Parathyroid adenoma (tissue), 2 donors: ENCODE measurements at regions not wholly inside any gene's neighbourhood (a gene's known extent, or its start where the extent isn't known, plus 50 kb on each side); places are given as distances from the start of the nearest gene placed in this dataset.
A peak's percentile ranks its signal among the peaks of the same experiment; 100 is the strongest.
"Not testable (repeated sequence)": the region's sequence is repeated elsewhere in the genome, so short reads cannot be mapped to it uniquely, and the experiment has no call there.

Experiments used
- H2AFZ ChIP-seq: fragments of 300-600 bp; sonication (generic); one replicate; pipeline ENCODE4 v1.7.0; 2017; ENCODE audit warnings: antibody characterized with exemption, mild to moderate bottlenecking
- H3K27ac ChIP-seq: fragments of 300-600 bp; sonication (generic); one replicate; pipeline ENCODE4 v1.7.0; 2017
- H3K27me3 ChIP-seq: fragments of 300-600 bp; sonication (generic); one replicate; pipeline ENCODE4 v1.7.0; 2017; ENCODE audit warnings: low read length; ENCODE audit not compliant: control insufficient read depth, insufficient read depth
- H3K36me3 ChIP-seq: fragments of 300-600 bp; sonication (generic); one replicate; pipeline ENCODE4 v1.7.0; 2017; ENCODE audit warnings: low read length; ENCODE audit not compliant: control insufficient read depth, insufficient read depth
- H3K4me1 ChIP-seq: fragments of 300-600 bp; sonication (generic); one replicate; pipeline ENCODE4 v1.7.0; 2017; ENCODE audit warnings: control low read depth
- H3K4me2 ChIP-seq: fragments of 300-600 bp; sonication (generic); one replicate; pipeline ENCODE4 v1.7.0; 2017; ENCODE audit warnings: low read length
- H3K4me3 ChIP-seq: fragments of 300-600 bp; sonication (generic); one replicate; pipeline ENCODE4 v1.7.0; 2017; ENCODE audit warnings: low read depth, low read length
- H3K79me2 ChIP-seq: fragments of 300-600 bp; sonication (generic); one replicate; pipeline ENCODE4 v1.7.0; 2017; ENCODE audit warnings: control low read depth
- H3K9ac ChIP-seq: fragments of 300-600 bp; sonication (generic); one replicate; pipeline ENCODE4 v1.7.0; 2017; ENCODE audit warnings: mild to moderate bottlenecking
- H3K9me3 ChIP-seq: fragments of 300-600 bp; sonication (generic); one replicate; pipeline ENCODE4 v1.7.0; 2017; ENCODE audit warnings: low read length; ENCODE audit not compliant: control insufficient read depth
- TF ChIP-seq, protein P1 (sequence below): fragments of 300-600 bp; sonication (generic); IDR thresholded peaks from one replicate; pipeline ENCODE4 v1.7.0; 2017; ENCODE audit warnings: antibody characterized with exemption, mild to moderate bottlenecking
- donor health status: primary hyperparathyroidism.

DNA sequence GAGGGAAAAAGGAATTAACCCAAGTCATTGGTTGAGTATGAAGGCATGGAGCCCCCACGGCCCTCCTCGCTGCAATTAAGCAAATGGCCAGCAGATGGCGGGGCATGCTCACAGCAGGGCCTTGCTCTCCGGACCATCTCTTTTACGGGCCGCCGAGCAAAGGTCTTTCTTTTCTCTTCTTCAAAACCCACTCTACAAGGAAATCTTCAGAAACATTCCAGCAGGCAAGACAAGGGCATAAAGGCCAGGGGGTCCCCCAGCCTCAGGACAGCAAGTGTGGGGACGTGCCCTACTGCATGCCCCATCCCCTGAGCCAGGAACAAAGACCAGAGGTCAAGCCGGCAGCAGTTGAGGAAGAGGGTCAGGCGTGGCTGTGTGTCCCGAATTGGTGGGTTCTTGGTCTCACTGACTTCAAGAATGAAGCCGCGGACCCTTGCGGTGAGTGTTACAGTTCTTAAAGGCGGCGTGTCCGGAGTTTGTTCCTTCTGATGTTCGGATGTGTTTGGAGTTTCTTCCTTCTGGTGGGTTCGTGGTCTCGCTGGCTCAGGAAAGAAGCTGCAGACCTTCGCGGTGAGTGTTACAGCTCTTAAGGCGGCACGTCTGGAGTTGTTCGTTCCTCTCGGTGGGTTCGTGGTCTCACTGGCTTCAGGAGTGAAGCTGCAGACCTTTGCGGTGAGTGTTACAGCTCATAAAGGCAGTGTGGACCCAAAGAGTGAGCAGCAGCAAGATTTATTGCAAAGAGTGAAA is 59.6 kb upstream of the TOP1 start:
- H3K4me3 ChIP-seq, H3K9ac ChIP-seq, H3K36me3 ChIP-seq, H3K27ac ChIP-seq, H3K4me1 ChIP-seq, H3K9me3 ChIP-seq, H3K27me3 ChIP-seq, H3K79me2 ChIP-seq: not testable (repeated sequence)
- H3K4me2 ChIP-seq: peak overlapping the region; percentile 69
- TF ChIP-seq, protein P1, sequence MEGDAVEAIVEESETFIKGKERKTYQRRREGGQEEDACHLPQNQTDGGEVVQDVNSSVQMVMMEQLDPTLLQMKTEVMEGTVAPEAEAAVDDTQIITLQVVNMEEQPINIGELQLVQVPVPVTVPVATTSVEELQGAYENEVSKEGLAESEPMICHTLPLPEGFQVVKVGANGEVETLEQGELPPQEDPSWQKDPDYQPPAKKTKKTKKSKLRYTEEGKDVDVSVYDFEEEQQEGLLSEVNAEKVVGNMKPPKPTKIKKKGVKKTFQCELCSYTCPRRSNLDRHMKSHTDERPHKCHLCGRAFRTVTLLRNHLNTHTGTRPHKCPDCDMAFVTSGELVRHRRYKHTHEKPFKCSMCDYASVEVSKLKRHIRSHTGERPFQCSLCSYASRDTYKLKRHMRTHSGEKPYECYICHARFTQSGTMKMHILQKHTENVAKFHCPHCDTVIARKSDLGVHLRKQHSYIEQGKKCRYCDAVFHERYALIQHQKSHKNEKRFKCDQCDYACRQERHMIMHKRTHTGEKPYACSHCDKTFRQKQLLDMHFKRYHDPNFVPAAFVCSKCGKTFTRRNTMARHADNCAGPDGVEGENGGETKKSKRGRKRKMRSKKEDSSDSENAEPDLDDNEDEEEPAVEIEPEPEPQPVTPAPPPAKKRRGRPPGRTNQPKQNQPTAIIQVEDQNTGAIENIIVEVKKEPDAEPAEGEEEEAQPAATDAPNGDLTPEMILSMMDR: peak; percentile 99
- peak overlapping the region; percentile 94 for H2AFZ ChIP-seq

GRCh38 chr20:40970218-40970617 is 58.4 kb upstream of the TOP1 start:
- Histone ChIP-seq H3K36me3 (no peaks in the 10 kb centered on the region), H3K79me2 (no peaks in the 10 kb centered on the region), H3K9me3 (no peaks in the 10 kb centered on the region), H3K27ac (no peak overlapping the region), H2AFZ (no peak overlapping the region), H3K27me3 (no peaks in the 10 kb centered on the region), H3K9ac (no peak overlapping the region), H3K4me3 (no peak overlapping the region), H3K4me2 (no peak overlapping the region), H3K4me1 (no peaks in the 10 kb centered on the region)
- TF ChIP-seq, protein P1: no peak

DNA sequence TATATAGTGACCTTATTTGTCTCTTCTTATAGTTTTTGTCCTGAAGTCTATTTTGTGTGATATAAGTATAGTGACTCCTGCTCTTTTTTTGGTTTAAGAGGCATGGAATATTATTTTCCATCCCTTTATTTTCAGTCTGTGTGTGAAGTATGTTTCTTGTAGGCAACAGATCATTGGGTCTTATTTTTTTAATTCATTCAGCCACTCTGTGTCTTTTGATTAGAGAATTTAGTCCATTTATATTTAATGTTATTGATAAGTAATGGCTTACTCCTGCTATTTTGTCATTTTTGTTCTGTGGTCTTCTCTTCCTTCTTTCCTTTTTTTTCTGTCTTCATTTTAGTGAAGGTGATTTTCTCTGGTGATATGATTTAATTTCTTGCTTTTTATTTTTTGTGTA is 51.4 kb upstream of the TOP1 start:
- Histone ChIP-seq H3K27ac (no peak overlapping the region), H3K9me3 (peaks cover 5% of the 10 kb centered on the region), H3K4me2 (no peak overlapping the region), H3K36me3 (no peaks in the 10 kb centered on the region), H3K4me1 (no peaks in the 10 kb centered on the region), H2AFZ (no peak overlapping the region), H3K4me3 (no peak overlapping the region), H3K9ac (no peak overlapping the region), H3K27me3 (no peaks in the 10 kb centered on the region), H3K79me2 (no peaks in the 10 kb centered on the region)
- TF ChIP-seq, protein P1: no peak

GRCh38 chr20:40978761-40979160 is 49.9 kb upstream of the TOP1 start:
- H3K79me2 ChIP-seq: no peaks in the 10 kb centered on the region
- no peak overlapping the region for H3K4me2 ChIP-seq
- peaks cover 5% of the 10 kb centered on the region for H3K9me3 ChIP-seq

More at GRCh38 chr20:40978761-40979160, 49.9 kb upstream of the TOP1 start:
- H3K36me3 ChIP-seq: no peaks in the 10 kb centered on the region
- TF ChIP-seq, protein P1: no peak
- no peaks in the 10 kb centered on the region for H3K4me1 ChIP-seq
- H2AFZ ChIP-seq: no peak overlapping the region
- no peak overlapping the region for H3K9ac ChIP-seq
- H3K27me3 ChIP-seq: no peaks in the 10 kb centered on the region
- H3K4me3 ChIP-seq: no peak overlapping the region
- no peak overlapping the region for H3K27ac ChIP-seq
